Pancreas (tissue), 10 donors: ENCODE measurements at regions not wholly inside any gene's neighbourhood (a gene's known extent, or its start where the extent isn't known, plus 50 kb on each side); places are given as distances from the start of the nearest gene placed in this dataset.

ENCODE experiments used
- ATAC-seq, 4 donors: fragments of 200-7000 bp; cut with Tn5 transposase; one replicate each; pipeline versions ENCODE4 v1.8.0 to v1.9.1; 2020; ENCODE audit warnings: mild to moderate bottlenecking in 4 of 4, moderate library complexity in 4 of 4
- DNase-seq, 6 donors: peaks; one replicate each; pipeline ENCODE4 v3.0.0-alpha.2; 2020
- FAIRE-seq: peaks from 2 replicates; lab custom pipeline; 2012; peaks lifted over from hg19 to GRCh38; lab: Jason Lieb, UNC
- H3K27ac ChIP-seq, 4 donors: fragments of 200-600 bp; sonication (generic); 1 replicate in 3 of 4; 2 replicates in 1 of 4; pipeline versions ENCODE4 v1.5.0 to v1.8.0; 2020
- H3K27me3 ChIP-seq, 4 donors: fragments of 200-600 bp; one replicate each; pipeline ENCODE4 v1.8.0; 2021
- H3K36me3 ChIP-seq, 3 donors: fragments of 200-600 bp; sonication (generic) in 1 of 3; one replicate each; pipeline versions ENCODE4 v1.5.0 to v1.8.0; 2020 to 2021
- H3K4me1 ChIP-seq, 3 donors: fragments of 200-600 bp; one replicate each; pipeline ENCODE4 v1.8.0; 2021
- H3K4me3 ChIP-seq, 4 donors: fragments of 200-600 bp; sonication (generic) in 2 of 4; one replicate each; pipeline versions ENCODE4 v1.5.0 to v1.8.0; 2020 to 2021
- H3K9me3 ChIP-seq, 4 donors: fragments of 200-600 bp; one replicate each; pipeline ENCODE4 v1.8.0; 2021
- WGBS, 2 donors: extraction: QIAGEN DNeasy Blood & Tissue Kit; methylation state at CpG; one replicate each; pipeline ENCODE4 v1.1.7; 2013; 5-methylcytosine and 5-hydroxymethylcytosine counted together
- intact Hi-C, 3 donors: fragments of 100-400 bp; cut with DNase I; formaldehyde crosslinking; loops; one replicate each; pipeline versions ENCODE4 v1.11.1 to v1.14.2; 2022
- TF ChIP-seq, protein P1 (sequence below), 4 donors: fragments of 200-600 bp; sonication (generic) in 3 of 4; IDR thresholded peaks; one replicate each; pipeline versions ENCODE4 v1.5.0 to v1.8.0; 2021; ENCODE audit warnings: antibody characterized with exemption in 4 of 4
- donor health status: healthy with polysubstance abuse.
- donor health status: DM: no; HTN: no; CAD: no; lungs with moderate emphysema.
- donor health status: DM: no; HTN: no; CAD: no.
- donor health status: control.
- donor health status: control.
- donor health status: Bipolar disorder and iron deficiency.
- donor health status: DM: yes; HTN: yes; CAD: no.
- donor health status: DM: no; HTN: no; CAD: no.
- donor health status: DM: no; HTN: no; CAD: no.
- donor health status: DM: yes; HTN: yes; CAD: no.

DNA sequence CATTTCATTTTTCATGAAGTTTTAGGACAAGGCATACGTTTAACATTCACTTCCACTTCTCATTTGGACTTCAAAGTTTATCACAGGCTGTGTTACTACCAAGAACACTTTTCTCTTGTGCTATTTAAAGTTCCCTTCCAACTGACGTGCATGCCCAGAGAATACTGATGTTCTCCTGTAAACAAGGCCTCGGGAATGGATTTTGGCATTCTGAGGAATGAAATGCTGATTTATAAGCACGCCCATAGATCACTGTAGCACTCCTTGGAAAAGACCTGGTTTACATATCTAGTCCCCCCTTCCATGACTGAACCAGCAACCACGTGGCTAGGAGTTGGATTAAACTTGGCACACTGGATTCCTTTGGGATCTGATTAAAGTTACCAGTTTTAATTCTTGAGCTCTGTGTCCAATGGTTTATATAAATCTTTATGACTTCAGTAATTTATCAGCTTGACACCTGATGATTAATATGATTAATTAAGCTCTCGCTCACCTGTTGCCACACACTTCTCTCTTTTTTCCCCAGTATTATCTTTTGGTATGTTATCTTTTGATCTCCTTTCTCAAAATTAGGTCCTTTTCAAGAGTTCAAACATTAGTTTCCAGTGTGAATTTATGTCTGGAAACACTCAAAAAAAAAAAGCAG is 122.4 kb upstream of the HAND2 start:
- ATAC-seq: peak in 3 of 4 donors; percentile 20 to 64 (median 60)
- Histone ChIP-seq H3K4me3 (no peak overlapping the region), H3K36me3 (no peaks in the 10 kb centered on the region), H3K9me3 (no peaks in the 10 kb centered on the region), H3K27ac (peak overlapping the region in 1 of 4 donors; percentile 0), H3K4me1 (no peaks in the 10 kb centered on the region), H3K27me3 (no peaks in the 10 kb centered on the region)
- TF ChIP-seq, protein P1, sequence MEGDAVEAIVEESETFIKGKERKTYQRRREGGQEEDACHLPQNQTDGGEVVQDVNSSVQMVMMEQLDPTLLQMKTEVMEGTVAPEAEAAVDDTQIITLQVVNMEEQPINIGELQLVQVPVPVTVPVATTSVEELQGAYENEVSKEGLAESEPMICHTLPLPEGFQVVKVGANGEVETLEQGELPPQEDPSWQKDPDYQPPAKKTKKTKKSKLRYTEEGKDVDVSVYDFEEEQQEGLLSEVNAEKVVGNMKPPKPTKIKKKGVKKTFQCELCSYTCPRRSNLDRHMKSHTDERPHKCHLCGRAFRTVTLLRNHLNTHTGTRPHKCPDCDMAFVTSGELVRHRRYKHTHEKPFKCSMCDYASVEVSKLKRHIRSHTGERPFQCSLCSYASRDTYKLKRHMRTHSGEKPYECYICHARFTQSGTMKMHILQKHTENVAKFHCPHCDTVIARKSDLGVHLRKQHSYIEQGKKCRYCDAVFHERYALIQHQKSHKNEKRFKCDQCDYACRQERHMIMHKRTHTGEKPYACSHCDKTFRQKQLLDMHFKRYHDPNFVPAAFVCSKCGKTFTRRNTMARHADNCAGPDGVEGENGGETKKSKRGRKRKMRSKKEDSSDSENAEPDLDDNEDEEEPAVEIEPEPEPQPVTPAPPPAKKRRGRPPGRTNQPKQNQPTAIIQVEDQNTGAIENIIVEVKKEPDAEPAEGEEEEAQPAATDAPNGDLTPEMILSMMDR (IDR thresholded peaks at IDR 0.05): no peak
- WGBS, 2 donors: 48 to 52% methylated on average over 6 of the region's 6 CpGs
- peak; percentile 53 for FAIRE-seq
- intact Hi-C loops: no loop called here
- no peak for DNase-seq

- Histone ChIP-seq H3K4me1 (no peaks in the 10 kb centered on the region), H3K4me3 (no peak overlapping the region), H3K27ac (peak overlapping the region in 1 of 4 donors; percentile 0), H3K27me3 (no peaks in the 10 kb centered on the region), H3K36me3 (no peaks in the 10 kb centered on the region), H3K9me3 (no peaks in the 10 kb centered on the region)
- DNase-seq (no peak), FAIRE-seq (peak; percentile 34), ATAC-seq (no peak)
- 37 to 38% methylated on average over 7 of the region's 7 CpGs for WGBS, 2 donors
- TF ChIP-seq, protein P1 (IDR thresholded peaks at IDR 0.05): no peak
- intact Hi-C loops: no loop called here
These were observed 121.7 kb upstream of the HAND2 start for GRCh38 chr4:173651651-173652282.

DNA sequence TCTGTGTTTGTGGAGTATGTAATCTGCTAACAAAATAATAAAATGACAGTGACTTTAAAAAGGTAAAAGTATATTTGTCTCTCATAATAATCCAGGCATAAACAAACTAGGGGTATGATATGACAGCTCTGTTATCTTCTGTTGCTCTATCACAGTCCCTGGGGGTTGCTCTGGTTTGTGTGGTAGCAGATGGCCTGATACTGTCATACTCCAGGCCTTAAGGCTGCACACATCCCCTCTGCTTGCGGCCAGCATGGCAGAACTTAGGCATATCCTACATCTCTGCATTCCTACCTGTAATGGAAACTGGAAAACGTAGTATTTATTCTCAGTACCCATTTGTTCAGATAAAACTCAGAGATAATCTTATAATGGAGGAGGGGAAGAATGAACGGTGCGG is 117.9 kb upstream of the HAND2 start:
- 78 to 90% methylated on average over 4 of the region's 4 CpGs for WGBS, 2 donors
- Histone ChIP-seq H3K27me3 (no peaks in the 10 kb centered on the region), H3K4me1 (no peaks in the 10 kb centered on the region), H3K27ac (no peak overlapping the region), H3K9me3 (no peaks in the 10 kb centered on the region), H3K36me3 (no peaks in the 10 kb centered on the region), H3K4me3 (no peak overlapping the region)
- ATAC-seq: no peak
- DNase-seq: no peak
- intact Hi-C loops: no loop called here
- FAIRE-seq: no peak
- TF ChIP-seq, protein P1 (IDR thresholded peaks at IDR 0.05): no peak

- DNase-seq: no peak
- no peak for FAIRE-seq
- Histone ChIP-seq H3K36me3 (no peaks in the 10 kb centered on the region), H3K4me1 (no peaks in the 10 kb centered on the region), H3K9me3 (no peaks in the 10 kb centered on the region), H3K27me3 (no peaks in the 10 kb centered on the region), H3K27ac (no peak overlapping the region), H3K4me3 (no peak overlapping the region)
- no peak for ATAC-seq
- WGBS, 2 donors: 37 to 38% methylated on average over 3 of the region's 3 CpGs
- intact Hi-C loops: no loop called here
- TF ChIP-seq, protein P1 (IDR thresholded peaks at IDR 0.05): no peak
These were observed 112.5 kb upstream of the HAND2 start for GRCh38 chr4:173642509-173642908.

GRCh38 chr4:173635395-173635794 is 105.4 kb upstream of the HAND2 start:
- intact Hi-C loops: no loop called here
- no peaks in the 10 kb centered on the region for H3K4me1 ChIP-seq
- no peak for DNase-seq
- TF ChIP-seq, protein P1 (IDR thresholded peaks at IDR 0.05): no peak
- no peak overlapping the region for H3K27ac ChIP-seq
- peaks cover 0 to 7% (median 0%) of the 10 kb centered on the region in 4 donors for H3K27me3 ChIP-seq
- ATAC-seq: no peak
- H3K36me3 ChIP-seq: no peaks in the 10 kb centered on the region
- no peak overlapping the region for H3K4me3 ChIP-seq
- no peaks in the 10 kb centered on the region for H3K9me3 ChIP-seq
- FAIRE-seq: no peak
